ENCODE measurements at regions not wholly inside any gene's neighbourhood (a gene's known extent, or its start where the extent isn't known, plus 50 kb on each side); places are given as distances from the start of the nearest gene placed in this dataset.

- H3K27ac Mint-ChIP-seq (ENCODE audit: unreplicated experiment), result no peak overlapping the region
- no peak for DNase-seq
- no peak overlapping the region for H3K4me3 Mint-ChIP-seq (ENCODE audit: unreplicated experiment)
- no peaks in the 10 kb centered on the region for H3K36me3 Mint-ChIP-seq (ENCODE audit: unreplicated experiment)
- no peaks in the 10 kb centered on the region for H3K27me3 Mint-ChIP-seq (ENCODE audit: unreplicated experiment)
- H3K9me3 Mint-ChIP-seq (ENCODE audit: unreplicated experiment), result no peaks in the 10 kb centered on the region
- TF ChIP-seq, protein P1, sequence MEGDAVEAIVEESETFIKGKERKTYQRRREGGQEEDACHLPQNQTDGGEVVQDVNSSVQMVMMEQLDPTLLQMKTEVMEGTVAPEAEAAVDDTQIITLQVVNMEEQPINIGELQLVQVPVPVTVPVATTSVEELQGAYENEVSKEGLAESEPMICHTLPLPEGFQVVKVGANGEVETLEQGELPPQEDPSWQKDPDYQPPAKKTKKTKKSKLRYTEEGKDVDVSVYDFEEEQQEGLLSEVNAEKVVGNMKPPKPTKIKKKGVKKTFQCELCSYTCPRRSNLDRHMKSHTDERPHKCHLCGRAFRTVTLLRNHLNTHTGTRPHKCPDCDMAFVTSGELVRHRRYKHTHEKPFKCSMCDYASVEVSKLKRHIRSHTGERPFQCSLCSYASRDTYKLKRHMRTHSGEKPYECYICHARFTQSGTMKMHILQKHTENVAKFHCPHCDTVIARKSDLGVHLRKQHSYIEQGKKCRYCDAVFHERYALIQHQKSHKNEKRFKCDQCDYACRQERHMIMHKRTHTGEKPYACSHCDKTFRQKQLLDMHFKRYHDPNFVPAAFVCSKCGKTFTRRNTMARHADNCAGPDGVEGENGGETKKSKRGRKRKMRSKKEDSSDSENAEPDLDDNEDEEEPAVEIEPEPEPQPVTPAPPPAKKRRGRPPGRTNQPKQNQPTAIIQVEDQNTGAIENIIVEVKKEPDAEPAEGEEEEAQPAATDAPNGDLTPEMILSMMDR (IDR thresholded peaks at IDR 0.05; ENCODE audit: partially characterized antibody, unreplicated experiment), result no peak
- H3K4me1 Mint-ChIP-seq (ENCODE audit: low read depth, unreplicated experiment), result peaks cover 1% of the 10 kb centered on the region
These were observed 349.4 kb upstream of the POU3F3 start for GRCh38 chr2:104504331-104505073.

DNA sequence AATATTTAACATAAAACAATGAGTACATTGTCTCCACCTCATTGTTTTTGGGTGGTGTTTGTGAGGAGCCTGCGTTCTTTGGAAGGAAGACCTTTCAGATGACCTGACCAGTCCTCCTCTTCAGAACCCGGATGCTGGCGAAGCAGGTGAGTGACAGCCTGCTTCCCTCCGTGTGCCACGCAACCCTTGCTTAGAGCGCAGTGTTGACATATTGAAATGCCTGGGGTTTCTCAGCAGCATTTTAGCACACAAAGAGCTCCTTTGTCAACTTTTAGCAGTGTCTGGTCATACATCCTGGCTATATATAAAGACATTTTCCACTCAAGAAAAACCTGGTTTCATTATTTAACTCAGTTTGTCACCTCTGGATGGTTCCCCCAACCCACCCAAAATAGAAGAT is 335.7 kb upstream of the POU3F3 start:
- Mint-ChIP-seq H3K36me3 (ENCODE audit: unreplicated experiment) (no peaks in the 10 kb centered on the region), H3K4me3 (ENCODE audit: unreplicated experiment) (no peak overlapping the region), H3K27me3 (ENCODE audit: unreplicated experiment) (no peaks in the 10 kb centered on the region), H3K4me1 (ENCODE audit: low read depth, unreplicated experiment) (no peaks in the 10 kb centered on the region), H3K9me3 (ENCODE audit: unreplicated experiment) (no peaks in the 10 kb centered on the region), H3K27ac (ENCODE audit: unreplicated experiment) (no peak overlapping the region)
- DNase-seq, result no peak
- TF ChIP-seq, protein P1 (IDR thresholded peaks at IDR 0.05; ENCODE audit: partially characterized antibody, unreplicated experiment), result no peak

GRCh38 chr2:104521247-104521646 is 332.7 kb upstream of the POU3F3 start:
- DNase-seq, result no peak
- Mint-ChIP-seq H3K36me3 (ENCODE audit: unreplicated experiment) (no peaks in the 10 kb centered on the region), H3K27me3 (ENCODE audit: unreplicated experiment) (no peaks in the 10 kb centered on the region), H3K4me3 (ENCODE audit: unreplicated experiment) (no peak overlapping the region), H3K4me1 (ENCODE audit: low read depth, unreplicated experiment) (no peaks in the 10 kb centered on the region), H3K27ac (ENCODE audit: unreplicated experiment) (no peak overlapping the region), H3K9me3 (ENCODE audit: unreplicated experiment) (no peaks in the 10 kb centered on the region)
- TF ChIP-seq, protein P1 (IDR thresholded peaks at IDR 0.05; ENCODE audit: partially characterized antibody, unreplicated experiment), result no peak

DNA sequence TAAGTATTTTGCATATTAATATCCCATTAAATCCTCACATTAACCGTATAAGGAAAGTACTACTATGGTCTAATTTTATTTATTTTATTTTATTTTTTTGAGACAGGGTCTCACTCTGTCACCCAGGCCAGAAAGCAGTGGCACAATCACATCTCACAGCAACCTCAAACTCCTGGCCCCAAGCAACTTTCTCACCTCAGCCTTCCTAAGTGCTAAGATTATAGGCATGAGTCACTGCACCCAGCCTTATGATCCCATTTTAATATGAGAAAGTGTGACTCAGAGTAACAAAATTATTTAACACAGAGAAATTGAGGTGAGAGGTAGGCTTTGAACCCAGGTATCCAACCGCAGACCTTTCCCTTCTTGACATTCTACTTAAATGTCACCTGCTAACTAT is 330.0 kb upstream of the POU3F3 start:
- Mint-ChIP-seq H3K36me3 (ENCODE audit: unreplicated experiment) (no peaks in the 10 kb centered on the region), H3K27ac (ENCODE audit: unreplicated experiment) (no peak overlapping the region), H3K4me1 (ENCODE audit: low read depth, unreplicated experiment) (no peaks in the 10 kb centered on the region), H3K4me3 (ENCODE audit: unreplicated experiment) (no peak overlapping the region), H3K27me3 (ENCODE audit: unreplicated experiment) (no peaks in the 10 kb centered on the region), H3K9me3 (ENCODE audit: unreplicated experiment) (no peaks in the 10 kb centered on the region)
- DNase-seq, result no peak
- TF ChIP-seq, protein P1 (IDR thresholded peaks at IDR 0.05; ENCODE audit: partially characterized antibody, unreplicated experiment), result no peak

DNA sequence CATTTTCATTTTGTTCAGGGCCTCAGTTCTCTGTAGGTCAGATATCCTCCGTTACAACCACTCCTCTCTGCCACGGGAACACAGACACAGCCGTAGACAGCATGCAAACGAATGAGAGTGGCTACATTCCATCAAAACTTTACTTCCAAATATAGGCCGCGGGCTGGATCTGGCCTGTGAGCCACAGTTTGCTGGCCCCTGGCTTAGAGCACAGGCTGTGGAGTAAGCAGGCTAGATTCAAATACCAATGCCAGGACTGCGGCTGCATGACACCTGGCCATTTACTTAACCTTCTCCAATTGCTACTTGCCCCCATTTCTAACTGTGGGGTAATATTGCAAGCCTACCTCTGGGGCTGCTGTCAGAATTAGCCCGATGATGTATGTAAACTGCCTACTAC is 325.8 kb upstream of the POU3F3 start:
- DNase-seq, result no peak
- H3K36me3 Mint-ChIP-seq (ENCODE audit: unreplicated experiment), result no peaks in the 10 kb centered on the region
- H3K9me3 Mint-ChIP-seq (ENCODE audit: unreplicated experiment), result no peaks in the 10 kb centered on the region
- no peaks in the 10 kb centered on the region for H3K27me3 Mint-ChIP-seq (ENCODE audit: unreplicated experiment)
- H3K4me1 Mint-ChIP-seq (ENCODE audit: low read depth, unreplicated experiment), result no peaks in the 10 kb centered on the region
- TF ChIP-seq, protein P1 (IDR thresholded peaks at IDR 0.05; ENCODE audit: partially characterized antibody, unreplicated experiment), result no peak
- no peak overlapping the region for H3K4me3 Mint-ChIP-seq (ENCODE audit: unreplicated experiment)
- H3K27ac Mint-ChIP-seq (ENCODE audit: unreplicated experiment), result no peak overlapping the region

Measured in glutamatergic neuron (in vitro differentiated cells).